ENCODE measurements at regions not wholly inside any gene's neighbourhood (a gene's known extent, or its start where the extent isn't known, plus 50 kb on each side); places are given as distances from the start of the nearest gene placed in this dataset.

- DNase-seq (ENCODE audit: insufficient read length, low spot score): no peak
- FAIRE-seq: peak; percentile 55
- TF ChIP-seq POLR2A (IDR thresholded peaks at IDR 0.05; ENCODE audit: low read depth, low read length): no peak
These were observed 110.5 kb upstream of the SLITRK1 start for GRCh38 chr13:83992566-83993358.

- TF ChIP-seq POLR2A (IDR thresholded peaks at IDR 0.05; ENCODE audit: low read depth, low read length): no peak
- FAIRE-seq (no peak), DNase-seq (ENCODE audit: insufficient read length, low spot score) (no peak)
These were observed 105.1 kb upstream of the SLITRK1 start for GRCh38 chr13:83987394-83987793.

GRCh38 chr13:83984793-83985192 is 102.5 kb upstream of the SLITRK1 start:
- TF ChIP-seq POLR2A (IDR thresholded peaks at IDR 0.05; ENCODE audit: low read depth, low read length): no peak
- DNase-seq (ENCODE audit: insufficient read length, low spot score) (no peak), FAIRE-seq (peak; percentile 11)

GRCh38 chr13:83980331-83980730 is 98.1 kb upstream of the SLITRK1 start:
- no peak for TF ChIP-seq POLR2A (IDR thresholded peaks at IDR 0.05; ENCODE audit: low read depth, low read length)
- FAIRE-seq (no peak), DNase-seq (ENCODE audit: insufficient read length, low spot score) (no peak)

GRCh38 chr13:83975655-83976165 is 93.4 kb upstream of the SLITRK1 start:
- FAIRE-seq (no peak), DNase-seq (ENCODE audit: insufficient read length, low spot score) (no peak)
- no peak for TF ChIP-seq POLR2A (IDR thresholded peaks at IDR 0.05; ENCODE audit: low read depth, low read length)

GRCh38 chr13:83958531-83958930 is 76.3 kb upstream of the SLITRK1 start:
- no peak for FAIRE-seq
- DNase-seq (ENCODE audit: insufficient read length, low spot score): no peak
- TF ChIP-seq POLR2A (IDR thresholded peaks at IDR 0.05; ENCODE audit: low read depth, low read length): no peak

- DNase-seq (ENCODE audit: insufficient read length, low spot score) (no peak), FAIRE-seq (no peak)
- no peak for TF ChIP-seq POLR2A (IDR thresholded peaks at IDR 0.05; ENCODE audit: low read depth, low read length)
These were observed 72.7 kb upstream of the SLITRK1 start for GRCh38 chr13:83955011-83955410.

- no peak for DNase-seq (ENCODE audit: insufficient read length, low spot score)
- peak; percentile 33 for FAIRE-seq
- TF ChIP-seq POLR2A (IDR thresholded peaks at IDR 0.05; ENCODE audit: low read depth, low read length): no peak
These were observed 71.6 kb upstream of the SLITRK1 start for GRCh38 chr13:83953916-83954315.

- no peak for DNase-seq (ENCODE audit: insufficient read length, low spot score)
- FAIRE-seq: no peak
- no peak for TF ChIP-seq POLR2A (IDR thresholded peaks at IDR 0.05; ENCODE audit: low read depth, low read length)
These were observed 68.0 kb upstream of the SLITRK1 start for GRCh38 chr13:83950293-83950692.

GRCh38 chr13:83943530-83944279 is 61.4 kb upstream of the SLITRK1 start:
- no peak for TF ChIP-seq POLR2A (IDR thresholded peaks at IDR 0.05; ENCODE audit: low read depth, low read length)
- DNase-seq (ENCODE audit: insufficient read length, low spot score) (no peak), FAIRE-seq (no peak)

GRCh38 chr13:83941701-83942335 is 59.5 kb upstream of the SLITRK1 start:
- no peak for TF ChIP-seq POLR2A (IDR thresholded peaks at IDR 0.05; ENCODE audit: low read depth, low read length)
- DNase-seq (ENCODE audit: insufficient read length, low spot score) (no peak), FAIRE-seq (no peak)

- TF ChIP-seq POLR2A (IDR thresholded peaks at IDR 0.05; ENCODE audit: low read depth, low read length): no peak
- no peak for FAIRE-seq
- DNase-seq (ENCODE audit: insufficient read length, low spot score): no peak
These were observed 58.5 kb upstream of the SLITRK1 start for GRCh38 chr13:83940742-83941141.

- no peak for DNase-seq (ENCODE audit: insufficient read length, low spot score)
- FAIRE-seq: no peak
- no peak for TF ChIP-seq POLR2A (IDR thresholded peaks at IDR 0.05; ENCODE audit: low read depth, low read length)
These were observed 55.3 kb upstream of the SLITRK1 start for GRCh38 chr13:83937579-83937978.

GRCh38 chr13:83935566-83935965 is 53.3 kb upstream of the SLITRK1 start:
- no peak for DNase-seq (ENCODE audit: insufficient read length, low spot score)
- TF ChIP-seq POLR2A (IDR thresholded peaks at IDR 0.05; ENCODE audit: low read depth, low read length): no peak
- FAIRE-seq: no peak
